Loucy (cell line): ENCODE measurements at regions not wholly inside any gene's neighbourhood (a gene's known extent, or its start where the extent isn't known, plus 50 kb on each side); places are given as distances from the start of the nearest gene placed in this dataset.

ENCODE experiments used
- EZH2phosphoT487 ChIP-seq: fragments of 200-600 bp; IDR thresholded peaks from 2 replicates; pipeline ENCODE4 v1.6.1; 2018; ENCODE audit warnings: antibody characterized with exemption, mild to moderate bottlenecking, moderate library complexity, borderline replicate concordance
- TF ChIP-seq, protein P1 (sequence below): fragments of 200-600 bp; sonication (generic); conservative IDR thresholded peaks from 2 replicates; pipeline ENCODE4 v1.5.1; 2014; ENCODE audit warnings: mild to moderate bottlenecking, antibody characterized with exemption, low read length

DNA sequence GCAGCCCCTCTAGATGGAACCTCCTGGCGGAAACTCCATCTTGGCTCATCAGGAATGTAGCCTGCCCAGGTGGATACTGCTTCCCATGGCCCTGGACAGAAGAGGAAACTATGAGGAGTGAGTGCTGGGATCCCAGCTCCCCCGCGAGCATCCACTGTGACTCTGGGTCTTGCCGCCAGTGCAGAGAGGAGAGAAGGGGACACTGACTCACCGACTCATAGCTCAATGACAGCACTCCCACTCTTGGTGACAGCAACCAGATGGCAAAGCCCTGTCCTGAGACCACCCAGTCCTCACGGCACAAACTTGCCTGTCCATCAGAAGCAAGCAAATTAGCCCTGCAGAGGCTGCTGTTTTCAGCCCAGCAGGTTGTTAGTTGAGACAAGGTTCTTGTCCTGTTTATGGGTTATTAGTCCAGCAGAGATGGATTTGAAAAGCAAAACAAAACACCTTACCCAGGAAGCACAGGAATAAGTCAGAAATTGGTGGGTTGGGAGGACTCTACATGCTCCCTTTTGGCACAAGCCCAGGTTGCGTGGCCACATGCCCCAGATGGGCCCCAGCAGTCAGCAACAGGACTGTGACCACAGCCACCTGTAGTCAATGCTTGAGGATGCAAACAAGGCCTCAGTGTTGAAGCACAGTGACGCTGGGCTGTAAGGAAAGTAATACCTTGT lies 111.5 kb upstream of the GLI2 start:
- TF ChIP-seq, protein P1, sequence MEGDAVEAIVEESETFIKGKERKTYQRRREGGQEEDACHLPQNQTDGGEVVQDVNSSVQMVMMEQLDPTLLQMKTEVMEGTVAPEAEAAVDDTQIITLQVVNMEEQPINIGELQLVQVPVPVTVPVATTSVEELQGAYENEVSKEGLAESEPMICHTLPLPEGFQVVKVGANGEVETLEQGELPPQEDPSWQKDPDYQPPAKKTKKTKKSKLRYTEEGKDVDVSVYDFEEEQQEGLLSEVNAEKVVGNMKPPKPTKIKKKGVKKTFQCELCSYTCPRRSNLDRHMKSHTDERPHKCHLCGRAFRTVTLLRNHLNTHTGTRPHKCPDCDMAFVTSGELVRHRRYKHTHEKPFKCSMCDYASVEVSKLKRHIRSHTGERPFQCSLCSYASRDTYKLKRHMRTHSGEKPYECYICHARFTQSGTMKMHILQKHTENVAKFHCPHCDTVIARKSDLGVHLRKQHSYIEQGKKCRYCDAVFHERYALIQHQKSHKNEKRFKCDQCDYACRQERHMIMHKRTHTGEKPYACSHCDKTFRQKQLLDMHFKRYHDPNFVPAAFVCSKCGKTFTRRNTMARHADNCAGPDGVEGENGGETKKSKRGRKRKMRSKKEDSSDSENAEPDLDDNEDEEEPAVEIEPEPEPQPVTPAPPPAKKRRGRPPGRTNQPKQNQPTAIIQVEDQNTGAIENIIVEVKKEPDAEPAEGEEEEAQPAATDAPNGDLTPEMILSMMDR: no peak
- no peak for TF ChIP-seq EZH2phosphoT487
